ENCODE measurements at regions not wholly inside any gene's neighbourhood (a gene's known extent, or its start where the extent isn't known, plus 50 kb on each side); places are given as distances from the start of the nearest gene placed in this dataset.

GRCh38 chr11:98564233-98564632 lies 456.5 kb upstream of the CNTN5 start:
- DNase-seq: no peak
- CTCF ChIA-PET: no interaction called here
- H3K27me3 ChIP-seq (ENCODE audit: insufficient read depth, low read depth): no peaks in the 10 kb centered on the region

GRCh38 chr11:98564881-98565280 lies 455.9 kb upstream of the CNTN5 start:
- no peaks in the 10 kb centered on the region for H3F3A ChIP-seq (ENCODE audit: insufficient read depth, low read depth)
- H3K27me3 ChIP-seq (ENCODE audit: insufficient read depth, low read depth): no peaks in the 10 kb centered on the region
- H3K4me2 ChIP-seq: no peak overlapping the region
- no peaks in the 10 kb centered on the region for H3K4me1 ChIP-seq (replicated peaks; ENCODE audit: insufficient read depth)
- CTCF ChIA-PET: no interaction called here
- H3K27ac ChIP-seq: no peak overlapping the region
- H2AFZ ChIP-seq: no peak overlapping the region
- no peaks in the 10 kb centered on the region for H3K9me3 ChIP-seq (ENCODE audit: insufficient read depth, low read depth)
- TF ChIP-seq EZH2 (IDR thresholded peaks at IDR 0.05; ENCODE audit: low read depth) (no peak), CTCF (conservative IDR thresholded peaks at IDR 0.05) (no peak)
- no peaks in the 10 kb centered on the region for H4K20me1 ChIP-seq (ENCODE audit: insufficient read depth)
- H3K36me3 ChIP-seq (ENCODE audit: low read depth): no peaks in the 10 kb centered on the region
- POLR2A ChIA-PET (ENCODE audit: unreplicated experiment): no interaction called here
- intact Hi-C loops (cut with micrococcal nuclease; ENCODE audit: unreplicated experiment): no loop called here
- no peaks in the 10 kb centered on the region for H3K79me2 ChIP-seq (ENCODE audit: low read depth)
- no peak for DNase-seq
- H3K9me2 ChIP-seq (ENCODE audit: insufficient read depth): no peaks in the 10 kb centered on the region; the same call in 1 of the 2 replicates
- H3K4me3 ChIP-seq: no peak overlapping the region
- BruUV-seq (replicated peaks): no TSS peak

More at GRCh38 chr11:98564233-98564632, 456.5 kb upstream of the CNTN5 start:
- Histone ChIP-seq H2AFZ (no peak overlapping the region), H3F3A (ENCODE audit: insufficient read depth, low read depth) (no peaks in the 10 kb centered on the region), H3K9me3 (ENCODE audit: insufficient read depth, low read depth) (no peaks in the 10 kb centered on the region), H3K79me2 (ENCODE audit: low read depth) (no peaks in the 10 kb centered on the region), H3K4me1 (replicated peaks; ENCODE audit: insufficient read depth) (no peaks in the 10 kb centered on the region), H3K36me3 (ENCODE audit: low read depth) (no peaks in the 10 kb centered on the region), H4K20me1 (ENCODE audit: insufficient read depth) (no peaks in the 10 kb centered on the region), H3K9me2 (ENCODE audit: insufficient read depth) (no peaks in the 10 kb centered on the region; the same call in 1 of the 2 replicates), H3K27ac (no peak overlapping the region), H3K4me2 (no peak overlapping the region), H3K4me3 (no peak overlapping the region)
- POLR2A ChIA-PET (ENCODE audit: unreplicated experiment): no interaction called here
- intact Hi-C loops (cut with micrococcal nuclease; ENCODE audit: unreplicated experiment): no loop called here
- no peak for TF ChIP-seq EZH2 (IDR thresholded peaks at IDR 0.05; ENCODE audit: low read depth)
- no peak for TF ChIP-seq CTCF (conservative IDR thresholded peaks at IDR 0.05)
- BruUV-seq (replicated peaks): no TSS peak

- no peak overlapping the region for H2AFZ ChIP-seq
- TF ChIP-seq EZH2 (IDR thresholded peaks at IDR 0.05; ENCODE audit: low read depth): no peak
- TF ChIP-seq CTCF (conservative IDR thresholded peaks at IDR 0.05): no peak
- intact Hi-C loops (cut with micrococcal nuclease; ENCODE audit: unreplicated experiment): no loop called here
- no peaks in the 10 kb centered on the region for H3K79me2 ChIP-seq (ENCODE audit: low read depth)
- no peaks in the 10 kb centered on the region for H4K20me1 ChIP-seq (ENCODE audit: insufficient read depth)
- no peaks in the 10 kb centered on the region for H3F3A ChIP-seq (ENCODE audit: insufficient read depth, low read depth)
- no peaks in the 10 kb centered on the region; the same call in 1 of the 2 replicates for H3K9me2 ChIP-seq (ENCODE audit: insufficient read depth)
- H3K4me2 ChIP-seq: no peak overlapping the region
- no peaks in the 10 kb centered on the region for H3K36me3 ChIP-seq (ENCODE audit: low read depth)
- no peaks in the 10 kb centered on the region for H3K27me3 ChIP-seq (ENCODE audit: insufficient read depth, low read depth)
- ChIA-PET POLR2A (ENCODE audit: unreplicated experiment) (no interaction called here), CTCF (no interaction called here)
- no peak overlapping the region for H3K4me3 ChIP-seq
- H3K9me3 ChIP-seq (ENCODE audit: insufficient read depth, low read depth): no peaks in the 10 kb centered on the region
- no peak for DNase-seq
- no peak overlapping the region for H3K27ac ChIP-seq
- no TSS peak for BruUV-seq (replicated peaks)
- H3K4me1 ChIP-seq (replicated peaks; ENCODE audit: insufficient read depth): no peaks in the 10 kb centered on the region
Measured at GRCh38 chr11:98565311-98565710, 455.4 kb upstream of the CNTN5 start.

All from PC-9 (cell line).